ENCODE measurements at regions not wholly inside any gene's neighbourhood (a gene's known extent, or its start where the extent isn't known, plus 50 kb on each side); places are given as distances from the start of the nearest gene placed in this dataset.
"Not testable (repeated sequence)": the region's sequence is repeated elsewhere in the genome, so short reads cannot be mapped to it uniquely, and the experiment has no call there.

DNA sequence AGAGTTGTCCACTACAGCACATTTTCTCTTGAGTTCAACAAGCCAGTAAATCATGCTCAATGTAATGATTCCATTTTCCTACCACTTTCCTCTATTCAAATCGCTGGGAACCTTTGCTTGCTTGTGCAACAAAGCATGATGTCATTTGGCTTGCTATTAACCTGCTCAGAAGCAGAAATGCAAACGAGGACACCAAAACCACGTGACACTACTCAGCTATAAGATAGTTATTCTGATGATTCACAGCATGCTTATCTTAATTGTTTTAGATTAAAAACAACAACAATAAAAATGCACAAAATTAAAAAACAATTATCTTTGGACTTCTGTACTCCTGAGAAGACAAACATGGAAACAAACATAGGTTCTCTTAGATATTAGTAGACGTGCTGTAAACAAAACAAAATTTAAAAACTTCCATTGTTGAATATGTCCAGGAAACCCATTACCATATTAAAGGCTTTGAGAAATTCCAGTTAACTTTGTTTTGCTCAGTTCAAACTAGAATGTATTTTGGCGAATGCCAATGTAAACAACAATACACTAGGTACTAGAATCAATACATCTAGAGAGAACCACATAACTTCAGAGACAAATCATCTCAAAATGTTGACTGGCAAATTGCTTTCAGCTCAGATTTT, 77.5 kb upstream of the KRAS start:
- DNase-seq (ENCODE audit: low read depth), result no peak

DNA sequence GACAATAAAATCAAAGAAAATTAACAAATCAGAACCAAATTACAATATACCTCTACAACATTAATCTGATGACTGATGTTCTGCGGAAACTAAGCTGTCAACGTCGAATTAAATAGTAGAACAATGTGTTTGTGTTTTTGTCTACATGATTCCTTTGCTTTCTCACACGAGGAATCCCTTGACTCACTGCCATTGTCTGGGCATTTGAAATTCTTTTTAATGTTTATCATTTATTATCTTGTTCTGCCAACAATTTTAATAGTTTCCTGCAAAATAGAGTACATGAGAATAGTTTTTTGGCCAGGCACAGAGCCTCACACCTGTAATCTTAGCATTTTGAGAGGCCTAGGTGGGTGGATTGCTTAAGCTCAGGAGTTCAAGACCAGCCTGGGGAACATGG, 76.6 kb upstream of the KRAS start:
- DNase-seq (ENCODE audit: low read depth), result no peak

DNA sequence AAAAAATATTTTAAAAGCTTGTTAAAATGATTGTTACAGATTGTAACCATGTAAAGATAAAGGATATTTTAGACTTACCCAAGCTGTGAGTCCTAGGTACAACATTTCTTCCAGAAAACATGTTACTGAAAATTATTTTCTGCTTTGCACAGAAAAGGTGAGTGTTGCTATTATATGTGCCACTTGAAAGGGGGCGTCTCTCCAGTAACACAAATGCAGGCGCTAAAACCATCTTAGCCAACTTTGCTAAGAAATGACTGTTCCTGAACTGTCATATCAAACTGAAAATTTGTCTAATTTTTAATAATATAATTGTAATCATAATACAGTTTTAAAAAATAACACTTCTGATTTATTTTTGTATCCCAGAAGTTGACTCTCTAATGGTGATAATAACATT, 75.6 kb upstream of the KRAS start:
- DNase-seq (ENCODE audit: low read depth), result no peak

DNA sequence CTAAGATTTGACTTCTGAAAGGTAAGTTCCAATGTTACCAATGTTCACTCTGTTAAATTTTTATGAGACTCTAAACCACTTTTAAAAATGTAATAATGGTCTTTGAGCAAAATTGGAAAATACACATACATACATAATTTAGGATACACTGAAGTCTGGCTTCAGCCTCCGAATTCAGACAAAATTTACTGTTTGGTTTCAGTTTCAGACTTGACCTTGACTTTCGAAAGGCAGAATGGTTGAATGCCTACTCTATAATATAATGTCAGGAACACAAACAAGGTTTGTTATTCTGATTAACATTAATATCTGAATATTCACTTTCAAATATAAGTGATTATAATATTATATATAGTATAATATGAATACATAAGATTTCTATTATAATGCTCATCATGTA, 74.1 kb upstream of the KRAS start:
- DNase-seq (ENCODE audit: low read depth), result no peak

DNA sequence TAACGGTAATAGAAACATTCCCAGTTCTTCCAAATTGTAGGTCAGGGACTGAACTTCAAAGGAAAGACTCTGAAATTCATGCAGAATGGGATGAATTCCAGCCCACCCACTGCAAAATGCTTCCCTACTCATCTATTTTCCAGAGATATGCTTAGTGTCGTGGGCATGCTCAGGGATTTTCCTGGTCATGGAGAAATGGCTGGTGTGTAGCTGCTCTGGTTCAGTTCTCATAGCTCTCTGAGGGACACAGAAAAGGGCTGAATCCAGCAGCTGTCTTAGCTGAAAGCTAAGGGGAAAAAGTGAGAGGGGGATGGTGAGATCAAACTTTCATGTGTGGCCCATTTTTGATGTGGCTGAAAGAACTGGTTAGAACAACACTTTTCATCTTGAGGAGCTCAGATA, 72.9 kb upstream of the KRAS start:
- DNase-seq (ENCODE audit: low read depth), result no peak

DNA sequence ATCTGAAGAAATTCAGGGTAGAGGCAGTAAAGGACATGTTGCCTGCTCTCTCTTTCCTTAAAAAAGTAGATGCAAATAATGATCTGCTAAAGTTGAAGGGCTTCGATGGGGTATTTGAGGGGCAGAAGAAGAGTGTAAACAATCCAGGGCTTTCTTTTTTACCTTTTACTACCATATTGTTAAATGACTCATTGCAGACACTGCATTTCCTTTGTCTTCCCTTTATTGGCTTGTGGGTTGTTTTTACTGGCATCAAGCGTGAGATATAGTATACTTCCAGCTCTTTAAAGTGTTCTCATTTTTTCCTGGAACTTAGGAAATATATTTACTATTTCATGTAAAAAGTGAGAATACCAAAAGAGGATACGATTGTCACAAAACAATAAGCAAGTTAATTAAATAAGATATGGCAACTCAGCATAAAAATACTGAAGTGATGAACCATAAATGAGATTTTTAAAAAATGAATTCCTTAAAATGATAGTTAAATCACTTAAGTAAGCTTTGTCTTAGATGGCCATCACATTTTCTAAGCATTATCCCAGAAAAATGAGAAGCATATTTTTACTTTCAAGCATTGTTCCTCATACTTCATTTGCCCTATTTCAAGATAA, 72.3 kb upstream of the KRAS start:
- no peak for DNase-seq (ENCODE audit: low read depth)

DNA sequence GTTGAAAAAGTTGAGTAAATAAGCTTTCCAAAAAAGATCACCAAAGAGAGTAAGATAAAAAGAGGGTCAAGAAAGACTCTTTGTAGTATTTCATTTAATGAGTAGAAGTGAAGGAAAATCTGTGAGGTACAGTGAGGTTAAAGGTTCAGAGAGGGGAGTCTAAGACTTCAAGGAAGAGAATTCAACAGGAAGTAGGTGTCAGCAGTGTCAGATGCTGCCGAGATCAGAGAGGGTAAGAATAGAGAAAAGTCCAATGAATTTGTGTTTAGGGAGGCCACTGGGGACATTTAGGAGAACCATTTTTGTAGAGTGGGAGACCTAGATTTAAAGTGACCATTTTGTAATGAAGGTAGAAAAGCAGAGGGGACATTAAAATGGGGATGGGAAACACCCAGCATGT, 71.6 kb upstream of the KRAS start:
- DNase-seq (ENCODE audit: low read depth), result no peak

DNA sequence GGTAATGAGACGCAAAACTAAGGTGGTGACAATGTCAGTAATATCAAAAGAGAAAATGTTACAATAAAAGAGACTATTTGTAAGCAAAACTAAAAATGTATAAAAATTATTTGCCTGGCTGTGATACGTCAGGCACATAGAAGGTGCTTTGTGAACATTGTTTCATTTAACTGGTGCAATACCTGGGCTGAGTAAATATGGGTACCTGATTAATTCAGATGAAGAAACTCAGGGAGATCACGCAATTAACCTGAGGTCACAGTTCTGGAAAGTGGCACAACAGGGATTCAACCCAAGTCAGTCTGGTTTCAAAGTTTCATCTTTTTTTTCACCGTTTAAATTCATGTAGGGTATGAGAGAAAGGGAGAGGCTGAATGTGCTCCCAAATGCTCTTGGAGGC, 71.0 kb upstream of the KRAS start:
- no peak for DNase-seq (ENCODE audit: low read depth)

DNA sequence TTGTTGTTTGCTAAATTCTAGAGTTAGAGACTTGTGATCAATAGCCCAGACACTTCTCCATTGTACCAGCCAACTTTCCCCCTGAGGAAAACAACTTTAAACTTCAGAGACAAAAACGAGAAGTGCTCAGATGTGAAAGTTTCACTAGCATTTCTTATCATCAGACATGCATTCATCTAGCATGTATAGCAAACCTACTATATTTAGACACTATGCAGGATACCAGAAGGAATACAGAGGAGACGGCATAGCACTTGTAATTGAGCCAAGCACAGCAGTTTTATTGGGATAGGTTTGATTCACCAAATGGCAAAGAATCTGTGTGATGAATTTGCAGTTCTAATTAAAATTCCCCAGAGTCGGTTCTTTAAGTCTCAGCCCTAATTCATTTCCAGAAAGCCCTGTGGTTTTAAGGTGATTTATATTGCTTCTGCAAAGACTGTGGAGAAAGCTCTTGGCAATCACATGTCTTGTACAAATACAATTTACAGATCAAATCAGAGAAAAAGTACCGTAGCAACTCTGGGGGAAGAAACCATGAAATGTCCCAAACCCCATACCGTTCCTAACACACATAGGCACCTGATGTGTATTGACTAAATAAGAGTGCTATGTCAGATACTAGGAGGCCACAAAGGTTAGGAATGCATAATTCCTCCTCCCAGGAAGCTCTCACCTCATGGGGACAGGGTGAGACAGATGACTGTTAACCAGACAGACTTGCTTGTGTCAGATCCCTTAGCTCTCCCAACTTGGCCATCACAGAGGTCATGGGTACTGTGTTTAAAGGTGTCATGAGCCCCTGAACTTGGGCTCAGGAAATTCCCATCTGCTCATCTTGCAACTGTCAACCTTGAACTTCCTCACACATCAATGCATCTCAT, 69.6 kb upstream of the KRAS start:
- DNase-seq (ENCODE audit: low read depth), result no peak

DNA sequence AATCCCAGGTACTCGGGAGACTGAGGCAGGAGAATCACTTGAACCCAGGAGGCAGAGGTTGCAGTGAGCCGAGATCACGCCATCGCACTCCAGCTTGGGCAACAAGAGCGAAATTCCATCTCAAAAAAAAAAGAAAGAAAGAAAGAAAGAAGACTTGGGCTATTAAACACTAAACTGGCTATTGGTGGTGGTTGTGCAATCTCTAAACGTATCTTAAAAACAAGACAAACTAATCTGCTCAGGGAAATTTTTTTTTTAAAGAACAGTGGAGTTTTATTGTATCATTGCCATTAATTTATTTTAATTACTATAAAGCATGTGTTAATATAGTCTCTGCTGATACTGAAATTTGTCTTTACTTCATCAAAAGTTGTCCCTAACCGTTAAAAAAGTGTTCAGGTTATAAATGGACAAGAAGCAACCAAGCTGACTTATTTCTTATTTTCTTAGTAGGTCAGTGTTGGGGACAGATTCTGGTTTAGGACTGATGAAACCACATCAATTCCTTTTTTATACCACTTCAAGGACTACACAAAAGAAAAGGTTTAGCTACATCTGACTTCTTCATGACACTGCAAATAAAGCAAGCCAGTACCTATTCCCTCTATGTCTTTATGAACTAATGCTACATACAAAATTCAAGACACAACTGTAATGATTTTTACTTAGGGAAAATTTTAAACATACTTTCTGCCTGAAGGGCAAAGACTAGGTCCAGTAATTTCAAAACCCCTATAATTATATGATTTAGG, 68.7 kb upstream of the KRAS start:
- DNase-seq (ENCODE audit: low read depth), result no peak

DNA sequence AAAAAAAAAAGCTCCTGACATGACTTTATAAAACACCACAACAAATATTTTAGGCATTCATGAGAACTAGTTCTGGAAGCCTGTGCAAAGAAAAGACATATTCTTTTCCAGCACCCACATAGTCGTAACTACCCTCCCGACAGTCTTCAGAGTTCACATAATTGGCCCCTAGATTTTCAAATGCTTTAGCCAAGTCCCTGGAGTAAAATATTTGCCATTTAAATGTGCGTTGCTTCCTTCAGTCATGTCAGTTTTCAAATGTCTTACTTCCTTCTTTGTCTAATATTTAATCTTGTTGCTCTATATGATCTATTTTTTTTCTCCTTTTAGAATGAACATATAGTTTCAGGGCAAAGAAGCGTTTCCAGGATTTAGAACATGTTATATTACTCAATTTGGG, 66.8 kb upstream of the KRAS start:
- no peak for DNase-seq (ENCODE audit: low read depth)

DNA sequence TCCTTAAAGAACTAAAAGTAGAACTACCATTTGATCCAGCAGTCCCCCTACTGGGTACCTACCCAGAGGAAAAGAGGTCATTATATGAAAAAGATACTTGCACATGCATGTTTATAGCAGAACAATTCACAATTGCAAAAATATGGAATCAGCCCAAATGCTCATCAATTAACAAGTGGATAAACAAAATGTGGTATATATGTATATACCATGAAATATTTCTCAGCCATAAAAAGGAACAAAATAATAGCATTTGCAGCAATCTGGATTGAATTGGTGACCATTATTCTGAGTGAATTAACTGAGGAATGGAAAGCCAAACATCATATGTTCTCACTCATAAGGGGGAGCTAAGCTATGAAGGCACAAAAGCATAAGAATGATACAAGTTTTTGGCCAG, 64.7 kb upstream of the KRAS start:
- DNase-seq (ENCODE audit: low read depth), result no peak

DNA sequence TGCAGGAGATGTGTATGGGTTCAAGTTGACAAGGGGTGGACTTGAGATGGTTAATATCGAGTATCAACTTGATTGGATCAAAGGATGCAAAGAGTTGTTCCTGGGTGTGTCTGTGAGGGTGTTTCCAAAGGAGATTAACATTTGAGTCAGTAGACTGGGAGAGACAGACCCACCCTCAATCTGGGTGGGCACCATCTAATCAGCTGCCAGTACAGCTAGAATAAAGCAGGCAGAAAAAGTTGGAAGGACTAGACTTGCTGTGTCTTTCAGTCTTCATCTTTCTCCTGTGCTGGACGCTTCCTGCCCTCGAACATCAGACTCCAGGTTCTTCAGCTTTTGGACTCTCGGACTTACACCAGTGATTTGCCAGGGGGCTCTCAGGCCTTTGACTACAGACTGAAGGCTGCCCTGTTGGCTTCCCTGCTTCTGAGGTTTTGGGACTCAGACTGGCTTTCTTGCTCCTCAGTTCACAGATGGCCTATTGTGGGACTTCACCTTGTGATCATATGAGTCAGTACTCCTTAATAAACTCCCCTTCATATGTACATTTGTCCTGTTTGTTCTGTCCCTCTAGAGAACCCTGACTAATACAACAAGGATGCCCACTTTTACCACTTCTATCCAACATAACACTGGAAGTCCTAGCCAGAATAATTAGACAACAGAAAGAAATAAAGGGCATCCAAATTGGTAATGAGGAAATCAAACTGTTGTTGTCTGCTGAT, 62.7 kb upstream of the KRAS start:
- DNase-seq (ENCODE audit: low read depth), result not testable (repeated sequence)

DNA sequence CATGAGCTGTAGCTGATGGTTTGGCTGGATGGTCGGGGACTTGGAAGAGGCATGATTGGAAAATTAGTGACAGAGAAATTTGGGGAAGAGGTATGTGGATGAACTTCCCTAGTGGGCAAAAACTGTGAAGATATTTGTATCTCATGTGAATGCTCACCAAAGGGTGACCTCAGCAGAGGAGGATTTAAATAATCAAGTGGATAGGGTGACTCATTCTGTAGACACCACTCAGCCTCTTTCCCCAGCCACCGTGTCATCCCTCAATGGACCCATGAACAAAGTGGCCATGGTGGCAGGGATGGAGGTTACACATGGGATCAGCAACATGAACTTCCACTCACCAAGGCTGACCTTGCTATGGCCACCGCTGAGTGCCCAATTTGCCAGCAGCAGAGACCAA, 60.8 kb upstream of the KRAS start:
- DNase-seq (ENCODE audit: low read depth), result no peak

DNA sequence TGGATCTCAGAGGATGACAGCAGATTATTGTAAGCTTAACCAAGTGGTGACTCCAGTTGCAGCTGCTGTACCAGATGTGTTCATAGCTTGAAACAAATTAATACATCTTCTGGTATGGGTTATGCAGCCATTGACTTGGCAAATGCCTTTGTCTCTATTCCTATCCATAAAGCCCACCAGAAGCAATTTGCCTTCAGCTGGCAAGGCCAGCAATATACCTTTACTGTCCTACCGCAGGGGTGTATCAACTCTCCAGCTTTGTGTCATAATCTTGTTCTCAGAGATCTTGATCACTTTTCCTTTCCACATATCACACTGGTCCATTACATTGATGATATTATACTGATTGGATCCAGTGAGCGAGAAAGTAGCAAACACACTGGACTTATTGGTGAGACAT, 59.3 kb upstream of the KRAS start:
- DNase-seq (ENCODE audit: low read depth), result not testable (repeated sequence)

DNA sequence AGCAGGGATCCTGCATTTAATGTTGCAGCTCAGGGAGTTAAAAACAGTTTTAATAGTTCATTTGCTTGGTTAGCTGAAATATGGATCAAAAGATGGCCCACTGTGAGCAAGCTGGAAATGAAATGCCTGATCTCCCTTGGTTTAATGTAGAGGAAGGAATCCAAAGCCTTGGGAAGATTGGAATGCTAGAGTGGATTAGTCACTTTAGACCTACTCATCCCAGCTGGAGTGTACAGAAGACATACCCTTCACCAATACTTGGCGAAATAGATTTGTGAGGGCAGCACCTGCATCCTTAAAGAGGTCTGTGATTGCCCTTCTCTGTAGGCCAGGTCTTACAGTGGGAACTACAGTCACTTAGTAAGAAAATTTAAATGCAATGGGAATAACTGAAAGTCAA, 58.0 kb upstream of the KRAS start:
- no peak for DNase-seq (ENCODE audit: low read depth)

DNA sequence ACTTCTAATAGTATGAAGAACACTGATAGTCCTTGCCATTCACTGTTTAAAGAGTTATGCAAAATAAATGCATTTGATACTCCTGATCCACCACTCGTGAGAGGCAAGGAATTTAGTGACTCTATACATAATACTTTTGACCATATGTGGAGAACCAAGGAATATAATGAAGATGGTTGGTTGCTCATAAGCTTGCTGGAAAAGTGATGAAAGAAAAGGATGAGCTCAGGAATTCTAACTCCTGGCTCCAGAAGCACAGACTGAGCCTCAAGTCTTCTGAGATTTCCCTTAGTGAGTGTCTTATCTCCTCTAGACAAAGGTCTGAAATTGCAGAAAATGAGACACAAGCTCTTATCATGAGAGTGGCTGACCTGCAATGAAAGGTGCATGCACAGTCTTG, 57.1 kb upstream of the KRAS start:
- no peak for DNase-seq (ENCODE audit: low read depth)

DNA sequence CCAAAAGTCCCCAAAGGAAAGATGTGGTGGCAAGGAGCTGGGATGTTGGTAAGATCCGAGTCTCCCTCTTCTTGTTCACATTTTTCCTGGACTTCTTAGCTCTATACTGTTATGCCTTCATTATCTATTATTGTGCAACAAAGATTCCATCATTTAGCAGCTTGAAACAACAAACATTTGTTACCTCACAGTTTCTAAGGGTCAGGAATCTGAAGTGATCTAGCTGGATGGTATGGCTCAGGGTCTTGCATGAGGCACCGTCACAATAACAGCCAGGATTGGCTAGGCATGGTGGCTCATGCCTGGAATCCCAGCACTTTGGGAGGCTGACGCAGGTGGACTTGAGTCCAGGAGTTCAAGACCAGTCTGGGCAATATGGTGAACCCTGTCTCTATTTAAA, 51.1 kb upstream of the KRAS start:
- no peak for DNase-seq (ENCODE audit: low read depth)
